HG03064 (cell line): ENCODE measurements at regions not wholly inside any gene's neighbourhood (a gene's known extent, or its start where the extent isn't known, plus 50 kb on each side); places are given as distances from the start of the nearest gene placed in this dataset.

ENCODE experiments used
- ATAC-seq: cut with Tn5 transposase; IDR thresholded peaks from one replicate; pipeline ENCODE4 v1.9.1; 2021; ENCODE audit warnings: low read depth; ENCODE audit not compliant: unreplicated experiment

DNA sequence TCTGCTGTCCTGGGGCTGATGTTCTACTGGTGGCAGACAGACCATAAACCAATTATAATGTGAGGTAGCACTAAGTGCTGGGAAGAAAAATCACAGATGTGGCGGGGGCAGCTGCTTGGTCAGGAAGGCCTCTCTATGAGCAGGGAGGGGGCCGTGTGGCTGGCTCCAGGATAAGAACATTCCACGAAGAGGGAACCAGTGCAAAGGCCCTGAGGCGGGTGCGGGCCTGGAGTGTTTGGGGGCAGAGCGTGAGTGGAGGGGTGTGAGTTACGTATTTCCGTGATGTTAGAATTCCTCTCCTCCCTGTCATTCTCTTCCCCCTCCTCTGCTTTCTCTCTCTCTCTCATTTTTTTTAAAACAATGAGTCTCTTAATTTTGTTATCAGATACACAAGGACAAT lies 67.2 kb downstream of the CEBPB start:
- no peak for ATAC-seq

DNA sequence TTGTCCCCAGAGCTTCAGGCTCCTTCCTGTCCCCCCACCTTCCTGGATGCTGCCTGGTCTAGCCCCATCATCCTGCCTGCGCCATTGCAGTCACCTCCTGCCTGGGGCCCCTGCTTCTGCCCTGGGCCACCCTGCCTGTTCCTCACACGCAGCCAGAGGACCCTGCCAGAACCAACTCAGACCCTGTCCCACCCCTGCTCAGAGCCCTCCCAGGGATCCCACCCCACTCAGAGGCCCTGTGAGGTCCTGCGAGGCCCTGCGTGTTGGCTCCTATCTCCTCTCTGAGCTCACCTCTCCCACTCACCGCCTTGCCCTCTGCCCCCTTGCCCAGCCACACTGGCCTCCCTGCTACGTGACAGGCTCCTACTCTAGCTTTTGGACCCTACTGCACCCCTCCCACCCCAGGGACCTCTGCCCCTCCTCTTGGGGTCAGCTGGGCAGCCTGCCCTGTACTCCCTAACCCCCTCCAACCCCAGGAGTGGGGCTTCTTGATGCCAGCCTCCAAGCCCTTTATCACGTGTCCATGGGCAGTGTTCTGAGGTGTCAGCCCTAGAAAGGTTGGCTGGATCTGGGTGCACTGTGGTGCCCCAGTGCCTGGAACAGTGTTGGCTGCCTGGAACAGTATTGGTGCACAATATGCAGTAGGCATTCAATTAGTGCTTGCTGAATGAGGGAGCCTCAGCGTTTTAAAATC lies 68.3 kb downstream of the CEBPB start:
- no peak for ATAC-seq

DNA sequence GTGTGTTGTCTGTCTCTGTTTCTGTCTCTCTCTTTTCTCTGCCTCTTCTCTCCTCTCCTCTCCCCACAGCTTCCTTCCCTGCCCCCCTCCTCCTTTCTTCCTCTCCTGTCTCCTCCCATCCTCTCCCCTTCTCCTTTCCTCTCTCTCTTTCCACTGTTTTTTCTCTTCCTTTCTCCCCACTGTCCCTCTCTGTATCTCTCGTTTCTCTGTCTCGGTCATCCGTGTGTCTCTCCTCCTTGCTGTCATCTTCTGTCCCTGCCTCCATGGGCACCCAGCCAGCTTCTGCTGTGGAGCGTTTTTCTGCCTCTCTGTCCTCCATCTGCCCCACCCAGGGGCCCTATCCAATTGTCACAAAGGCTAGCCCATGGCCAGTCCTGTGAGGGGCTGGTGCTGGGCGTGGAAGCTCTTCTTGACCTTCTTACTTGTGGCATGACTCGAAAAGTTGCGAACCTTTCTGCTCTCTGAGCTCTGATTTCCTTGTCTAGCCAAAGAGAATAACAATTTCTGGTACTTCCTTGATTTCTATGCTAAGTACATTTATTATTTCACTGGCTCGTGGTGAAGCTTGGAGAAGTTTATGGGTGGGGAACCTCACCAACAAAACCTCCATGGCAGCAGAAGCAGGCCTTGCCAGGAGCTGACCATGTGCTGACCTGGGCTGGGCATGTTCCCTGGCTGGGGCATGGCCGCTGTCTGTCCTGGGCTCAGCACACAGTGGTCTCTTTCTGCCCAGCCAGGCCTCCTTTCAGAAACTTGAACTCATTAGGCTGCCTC lies 69.3 kb downstream of the CEBPB start:
- no peak for ATAC-seq

DNA sequence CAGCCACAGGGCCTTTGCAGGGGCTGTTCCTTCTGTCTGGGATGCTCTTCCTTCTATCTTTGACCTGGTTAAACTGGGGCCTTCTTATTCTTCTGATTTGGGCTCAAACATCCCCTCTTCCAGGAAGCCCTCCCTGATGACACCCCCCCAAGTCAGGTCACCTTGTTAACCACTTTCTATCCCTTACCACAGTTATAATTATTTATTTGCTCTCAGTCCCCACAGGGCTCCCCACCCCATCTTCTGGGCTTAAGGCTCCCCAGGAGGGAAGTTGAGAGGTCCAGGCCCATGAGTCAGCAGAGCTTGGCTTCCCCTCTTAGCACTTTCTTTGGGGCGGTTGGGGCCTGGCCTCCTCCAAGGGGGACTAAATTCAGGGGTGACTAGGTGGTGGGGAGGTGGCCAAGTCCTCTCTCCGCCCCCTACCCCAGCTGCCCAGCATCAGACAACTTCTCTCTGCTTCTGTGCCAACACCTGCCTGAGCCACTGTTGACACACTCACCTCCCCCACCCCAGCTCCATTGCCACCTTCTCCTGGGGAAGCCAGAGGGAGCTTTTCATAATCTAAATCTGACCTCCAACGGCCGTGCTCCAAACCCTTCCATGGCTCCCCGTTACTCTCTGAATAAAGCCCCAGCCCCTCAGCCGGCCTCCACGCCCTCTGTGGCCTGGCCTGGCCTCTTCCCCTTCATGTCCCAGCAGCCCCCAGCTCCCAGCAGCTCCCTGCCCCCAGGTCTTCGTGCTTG lies 70.0 kb downstream of the CEBPB start:
- no peak for ATAC-seq

DNA sequence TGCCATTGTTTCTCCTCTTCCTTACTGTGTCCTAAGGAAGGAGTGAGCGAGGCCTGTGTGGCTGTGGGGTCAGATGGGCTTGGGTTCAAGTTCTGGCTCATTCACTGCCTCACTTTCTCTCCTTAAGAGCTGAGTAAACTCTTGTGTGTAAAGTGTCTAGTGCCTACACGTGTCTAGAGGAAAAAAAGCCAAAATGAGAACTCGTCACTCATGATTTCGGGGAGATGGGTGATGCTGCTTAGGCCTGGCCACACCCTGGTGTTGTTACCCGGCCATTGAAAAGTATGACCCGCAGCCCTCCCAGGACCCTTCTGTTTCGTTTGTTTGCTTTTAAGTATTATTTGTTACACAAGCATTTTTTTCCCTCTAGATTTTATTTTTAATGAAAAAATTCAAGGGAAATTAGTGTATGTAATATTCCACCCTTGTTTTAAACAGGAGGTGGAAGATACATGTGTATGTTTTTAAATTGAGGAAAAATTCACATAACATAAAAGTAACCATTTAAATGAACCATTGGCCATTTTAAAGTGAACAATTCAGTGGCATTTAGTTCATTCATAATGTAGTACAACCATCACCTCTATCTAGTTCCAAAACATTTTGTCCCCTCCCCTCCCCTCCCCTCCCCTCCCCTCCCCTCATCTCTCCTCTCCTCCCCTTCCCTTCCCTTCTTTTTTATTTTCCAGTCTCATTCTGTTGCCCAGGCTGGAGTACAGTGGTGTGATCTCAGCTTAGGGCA lies 71.0 kb downstream of the CEBPB start:
- ATAC-seq, result no peak

DNA sequence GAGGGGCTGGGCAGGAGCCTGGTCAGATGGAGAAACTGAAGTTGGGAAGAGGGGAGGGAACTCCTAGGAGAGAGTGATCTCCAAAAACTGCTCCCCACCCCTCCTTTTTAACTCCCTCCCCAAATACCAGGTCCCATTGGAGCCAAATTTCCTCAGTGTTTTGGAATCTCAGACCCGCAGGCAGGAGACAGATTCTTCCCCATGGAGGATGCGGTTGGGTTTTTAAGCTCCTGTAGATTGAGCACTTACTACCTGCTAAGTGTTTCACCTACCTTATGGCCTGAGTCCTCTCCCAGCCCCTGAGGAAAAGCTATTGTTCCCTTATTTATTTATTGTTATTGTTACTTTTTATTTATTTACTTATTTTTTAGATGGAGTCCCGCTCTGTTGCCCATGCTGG lies 73.2 kb downstream of the CEBPB start:
- ATAC-seq, result no peak

DNA sequence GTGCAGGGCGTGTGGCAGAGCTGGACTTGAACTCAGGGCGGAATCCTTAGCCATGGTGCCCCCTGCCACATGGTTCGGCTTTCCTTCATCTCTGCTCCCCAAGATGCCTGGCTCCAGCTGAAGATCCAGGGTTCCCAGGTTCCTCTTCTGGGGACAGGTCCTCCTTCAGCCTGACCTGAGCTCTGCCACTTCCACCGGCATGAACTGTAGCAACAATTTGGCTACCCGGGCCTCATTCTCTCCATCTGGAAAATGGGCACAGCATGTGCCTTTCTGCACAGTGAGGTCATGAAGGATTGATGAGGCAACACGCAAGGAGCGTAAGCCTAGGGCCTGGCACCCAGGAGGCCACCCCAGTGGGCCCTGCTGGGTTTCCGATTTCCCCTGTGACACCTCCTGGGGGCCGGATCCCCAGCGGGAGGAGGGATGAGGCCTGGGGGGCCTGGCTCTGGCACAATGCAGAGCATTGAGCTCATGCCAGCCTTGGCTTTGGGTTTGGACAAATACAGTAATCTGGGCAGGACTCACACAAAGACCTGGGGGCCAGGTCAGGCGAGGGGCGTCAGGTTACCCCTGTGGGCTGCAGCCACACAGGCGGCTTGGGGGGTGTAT lies 74.0 kb downstream of the CEBPB start:
- no peak for ATAC-seq

DNA sequence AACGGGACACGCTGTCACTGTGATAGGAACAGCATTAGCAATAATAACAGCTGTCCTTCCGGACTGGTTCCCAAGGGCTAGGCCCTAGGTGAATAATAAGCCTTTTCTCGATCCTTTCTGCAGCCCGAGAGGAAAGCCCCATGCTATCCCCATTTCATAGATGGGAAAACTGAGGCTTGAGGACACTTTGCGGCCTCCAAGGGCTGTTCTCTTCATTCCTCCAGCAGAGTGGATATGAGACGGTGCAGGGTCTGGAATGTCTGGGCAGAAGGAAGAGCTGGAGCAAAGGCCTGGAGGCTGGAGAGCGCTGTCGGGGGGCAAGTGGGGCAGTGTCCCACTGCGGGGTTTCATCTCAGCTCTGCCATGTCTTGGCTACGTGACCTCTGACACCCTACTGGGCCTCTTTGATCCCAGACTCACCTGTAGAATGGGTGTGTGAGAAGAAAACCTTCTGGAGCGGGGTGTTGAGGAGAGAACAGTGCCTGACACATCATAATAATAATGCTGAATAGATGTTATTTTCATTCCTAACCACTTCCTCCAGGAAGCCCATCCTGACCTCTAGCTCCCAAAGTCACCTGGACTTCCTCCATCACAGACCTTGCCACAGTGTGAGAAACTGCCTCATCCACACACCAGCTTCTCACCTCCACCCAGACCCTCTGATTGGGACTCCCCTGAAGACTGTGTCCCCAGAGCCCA lies 74.8 kb downstream of the CEBPB start:
- no peak for ATAC-seq

DNA sequence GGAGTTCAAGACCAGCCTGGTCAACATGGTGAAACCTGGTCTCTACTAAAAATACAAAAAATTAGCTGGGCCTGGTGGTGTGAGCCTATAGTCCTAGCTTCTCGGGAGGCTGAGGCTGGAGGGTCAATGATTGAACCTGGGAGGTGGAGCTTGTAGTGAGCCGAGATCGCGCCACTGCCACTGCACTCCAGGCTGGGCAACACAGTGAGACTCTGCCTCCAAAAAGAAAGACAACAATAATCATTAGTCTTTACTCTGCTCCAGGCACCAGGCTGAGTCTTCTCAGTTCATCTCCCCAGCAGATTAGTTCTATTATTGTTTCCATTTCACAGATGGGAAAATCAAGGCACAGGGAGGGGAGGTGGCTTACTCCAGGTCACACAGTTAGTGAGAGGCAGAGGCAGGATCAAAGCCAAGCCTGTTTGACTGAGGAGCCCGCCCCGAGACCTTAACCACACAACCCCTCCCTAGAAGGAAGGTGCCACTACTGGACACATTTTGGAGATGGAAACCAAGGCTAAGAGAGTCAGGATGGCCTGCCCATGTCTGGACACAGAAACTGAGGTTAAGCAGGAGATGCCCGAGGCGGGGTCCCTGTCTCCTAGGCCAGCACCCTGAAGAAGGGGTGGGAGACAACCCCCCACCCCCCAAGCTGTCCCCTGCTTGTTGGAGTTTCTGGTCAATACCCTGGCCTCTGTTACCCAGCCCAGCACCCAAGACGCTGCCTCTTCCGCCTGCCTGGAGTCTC lies 75.8 kb downstream of the CEBPB start:
- no peak for ATAC-seq

DNA sequence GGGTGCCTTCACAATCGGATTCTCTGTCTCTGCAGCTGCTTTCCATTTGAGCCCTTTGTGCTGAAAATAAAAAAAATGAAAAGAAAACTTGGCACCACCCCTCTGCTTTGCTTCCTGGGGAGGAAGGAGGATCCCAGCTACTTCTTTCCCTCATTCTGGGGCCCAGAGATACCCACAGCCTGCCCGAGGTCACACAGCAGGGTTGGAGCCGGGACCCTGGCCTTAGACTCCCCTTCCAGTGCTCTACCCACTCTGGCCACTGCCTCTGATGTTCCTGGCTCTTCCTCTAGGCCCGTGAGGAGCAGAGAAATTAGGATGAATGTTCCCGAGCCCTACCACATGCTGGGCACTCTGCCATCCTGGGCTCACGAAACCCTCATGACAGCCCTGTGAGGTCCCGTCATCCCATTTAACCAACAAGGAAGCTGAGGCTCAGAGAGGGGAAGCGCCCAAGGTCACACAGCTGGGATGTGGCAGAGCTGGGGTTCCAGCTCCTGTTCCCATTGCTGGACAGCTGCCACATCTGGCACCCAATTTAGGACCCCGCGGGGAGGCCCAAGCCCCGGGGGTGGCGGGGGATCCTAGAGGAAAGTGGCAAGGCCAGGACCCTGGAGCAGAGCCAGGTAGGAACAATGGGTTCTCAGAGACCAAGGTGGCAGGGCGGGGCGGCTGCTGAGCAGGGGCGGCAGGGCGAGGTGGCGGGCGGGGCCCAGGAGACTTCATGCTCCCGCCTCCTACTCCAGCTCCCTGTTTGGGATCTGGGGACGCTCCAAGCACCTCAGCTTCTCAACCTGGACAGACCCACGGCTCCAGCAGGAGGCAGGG lies 76.6 kb downstream of the CEBPB start:
- ATAC-seq, result no peak

DNA sequence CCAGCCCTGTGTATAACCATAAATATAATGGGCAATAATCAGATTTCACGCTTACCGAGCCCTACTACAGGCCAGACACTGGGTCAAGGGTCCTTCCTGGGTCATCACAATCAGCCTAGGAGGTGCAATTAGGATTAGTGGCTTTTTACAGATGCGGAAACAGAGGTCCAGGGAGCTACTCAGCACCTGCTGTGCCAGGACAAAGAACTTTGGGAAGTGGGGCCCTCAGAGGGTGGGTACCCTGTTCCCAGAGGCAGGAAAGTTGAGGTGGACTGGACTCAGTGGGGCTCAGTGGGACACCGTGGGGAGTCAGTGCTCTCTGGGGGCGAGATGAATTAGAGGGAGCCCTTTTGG lies 77.2 kb downstream of the CEBPB start:
- ATAC-seq, result no peak

DNA sequence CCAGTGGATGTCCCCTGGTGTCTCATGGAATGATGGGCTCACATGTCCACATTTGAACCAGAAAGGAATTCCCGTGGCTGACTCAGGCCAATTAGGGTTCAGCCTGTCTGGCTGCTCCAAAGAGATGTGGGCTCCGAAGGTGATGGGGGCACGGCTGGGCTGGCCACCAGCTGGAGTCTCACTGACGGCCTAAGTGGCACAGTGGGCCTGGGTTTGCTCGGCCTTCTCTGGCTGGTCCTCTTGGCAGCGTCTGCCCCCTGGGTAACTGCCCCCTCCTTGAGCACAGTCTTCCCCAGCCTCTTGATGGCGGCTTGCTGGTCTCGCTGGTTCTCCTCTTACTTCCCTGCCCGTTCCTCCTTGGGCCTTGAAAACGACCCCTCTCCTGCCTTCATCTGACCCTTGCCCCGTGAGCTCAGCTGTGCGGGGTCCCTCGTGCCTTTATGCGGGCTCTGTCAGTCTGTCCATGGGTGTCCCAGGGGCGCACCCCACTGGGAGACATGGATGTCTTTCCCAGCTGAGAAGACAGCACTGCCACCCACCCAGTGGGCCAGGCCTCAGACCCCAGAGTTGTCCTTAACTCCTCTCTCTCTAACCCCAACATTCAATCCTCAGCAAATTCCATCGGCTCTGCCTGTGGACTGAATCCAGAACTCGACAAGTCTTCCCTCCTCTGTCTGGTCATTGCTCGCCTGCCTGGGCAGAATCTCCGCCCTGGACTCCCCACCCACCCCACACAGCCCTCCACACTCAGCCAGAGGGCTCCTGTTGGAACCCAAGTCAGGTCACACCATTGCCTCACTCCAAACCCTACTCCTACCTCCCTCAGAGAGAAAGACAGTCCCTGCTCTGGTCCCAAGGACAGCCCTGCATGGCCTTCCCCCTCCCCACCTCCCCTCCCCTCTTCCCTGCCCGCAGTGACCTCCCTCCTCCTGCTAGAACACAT lies 78.7 kb downstream of the CEBPB start:
- no peak for ATAC-seq

DNA sequence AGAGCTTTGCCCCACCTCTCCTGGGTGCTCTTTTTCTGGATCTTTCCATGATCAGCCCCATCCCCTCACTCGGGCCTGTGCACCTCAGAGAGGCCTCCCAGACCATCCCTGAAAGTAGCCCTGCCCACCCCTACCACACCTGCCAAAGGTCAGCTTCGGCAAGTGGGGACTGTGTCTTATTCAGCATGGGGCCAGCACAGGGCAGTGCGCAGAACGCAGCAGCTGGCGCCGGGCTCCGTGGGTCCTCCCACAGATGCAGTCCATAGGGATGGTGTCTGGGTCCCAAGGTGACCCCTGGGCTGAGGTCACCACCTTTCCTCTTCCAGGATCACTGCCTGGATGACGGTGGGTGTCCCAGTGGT lies 79.4 kb downstream of the CEBPB start:
- no peak for ATAC-seq

DNA sequence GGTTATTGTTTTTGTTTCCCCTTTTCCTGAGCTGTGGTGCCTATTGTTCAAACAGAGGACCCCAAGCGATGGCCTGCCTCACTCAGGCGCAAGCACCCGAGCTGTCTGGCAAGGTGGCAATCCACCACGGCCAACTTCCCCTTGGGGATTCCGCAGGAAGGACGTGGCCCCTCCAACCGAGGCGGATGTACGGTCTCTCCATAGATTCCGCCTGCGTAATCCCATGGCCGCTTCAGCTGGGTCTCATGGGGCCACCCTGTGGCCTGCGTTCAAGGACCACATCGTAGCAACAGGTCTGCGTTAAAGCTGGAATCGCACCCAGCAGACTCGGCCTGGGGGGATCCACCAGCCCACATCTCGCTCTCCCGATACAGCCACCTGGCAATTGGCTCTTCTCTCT lies 79.9 kb downstream of the CEBPB start:
- ATAC-seq, result no peak

DNA sequence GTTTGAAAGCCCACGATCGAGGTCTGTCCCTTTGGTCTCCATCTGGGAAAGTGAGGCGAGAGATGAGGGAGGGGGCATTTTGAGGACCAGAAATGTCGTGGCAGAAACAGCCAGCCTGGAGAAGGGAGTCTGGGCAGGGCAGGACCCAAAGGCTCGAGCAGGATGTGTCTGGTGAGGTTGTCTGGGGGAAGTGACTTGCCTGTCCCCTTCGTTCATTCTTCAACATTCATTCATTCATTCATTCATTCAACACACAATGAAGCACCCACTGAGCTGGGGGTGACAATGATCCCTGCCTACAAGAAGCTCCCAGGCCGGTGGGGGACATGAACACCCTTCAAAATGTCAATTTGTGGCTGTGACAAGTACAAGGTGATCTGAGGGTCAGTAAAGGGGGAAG lies 80.5 kb downstream of the CEBPB start:
- no peak for ATAC-seq

DNA sequence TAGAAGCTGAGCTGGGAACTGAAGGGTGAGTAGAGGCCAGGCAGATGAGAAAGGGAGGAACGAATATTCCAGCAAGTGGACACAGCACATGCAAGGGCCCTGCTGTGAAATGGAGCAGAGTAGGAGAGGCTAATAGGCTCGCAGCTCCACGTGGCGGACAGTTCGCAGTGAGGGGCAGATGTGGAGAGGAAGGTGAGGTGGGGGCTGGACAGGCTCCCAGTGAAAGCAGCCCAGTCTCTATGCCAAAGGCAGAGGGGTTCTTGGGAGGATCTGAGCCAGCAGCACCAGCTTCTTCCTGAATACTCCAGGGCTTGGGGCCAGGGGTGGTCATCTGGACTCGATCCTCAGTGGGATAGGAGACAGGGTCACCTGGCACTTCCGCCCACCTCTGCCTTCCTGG lies 81.0 kb downstream of the CEBPB start:
- ATAC-seq, result no peak

DNA sequence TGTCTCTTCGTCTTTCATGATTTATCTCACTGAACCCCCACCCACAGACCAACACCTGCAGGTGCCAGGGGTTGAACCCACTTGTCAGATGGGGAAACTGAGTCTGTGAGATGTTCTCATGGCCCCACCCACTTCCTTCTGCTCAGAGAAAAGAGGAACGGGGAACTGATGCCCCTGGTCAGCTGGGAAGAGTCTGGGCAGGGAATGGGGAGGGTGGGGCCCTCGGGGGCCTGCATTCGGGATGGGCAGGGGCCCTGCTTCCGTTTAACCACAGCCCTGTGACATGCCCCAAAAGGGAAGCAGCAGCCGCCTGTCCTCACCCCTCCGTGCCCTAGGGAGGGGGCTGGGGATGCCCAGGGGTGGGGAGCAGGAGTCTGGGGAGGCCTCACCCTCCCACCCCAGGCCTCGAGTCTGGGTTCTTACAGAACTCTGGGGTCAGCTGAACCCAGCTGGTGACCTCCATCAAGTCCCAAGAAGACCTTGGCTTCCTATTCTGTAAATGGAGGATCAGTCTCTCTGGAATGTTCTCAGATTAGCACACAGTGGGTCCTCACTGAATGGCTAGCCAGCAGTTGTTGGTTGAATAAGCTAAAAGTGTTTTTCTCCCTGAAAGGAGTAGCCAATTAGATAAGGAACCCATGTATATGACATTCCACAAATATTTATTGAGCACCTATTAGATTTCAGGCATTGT lies 81.5 kb downstream of the CEBPB start:
- ATAC-seq, result no peak
